B cell (primary cell): ENCODE measurements at regions not wholly inside any gene's neighbourhood (a gene's known extent, or its start where the extent isn't known, plus 50 kb on each side); places are given as distances from the start of the nearest gene placed in this dataset.

Source experiments
- ATAC-seq: fragments of 200-7000 bp; cut with Tn5 transposase; one replicate; pipeline ENCODE4 v1.10.0; 2021; ENCODE audit warnings: low read depth, mild to moderate bottlenecking, moderate number of reproducible peaks, moderate library complexity
- CTCF ChIA-PET: fragments of 350-600 bp; sonication (Branson Sonifier 250); formaldehyde crosslinking; loops from one replicate; lab custom pipeline; 2021; ENCODE audit warnings: antibody characterized with exemption, inconsistent platforms; lab: Charles Lee
- POLR2A ChIA-PET: fragments of 350-600 bp; sonication (Branson Sonifier 250); formaldehyde crosslinking; loops from one replicate; lab custom pipeline; 2021; ENCODE audit warnings: antibody characterized with exemption; lab: Charles Lee
- DNase-seq: peaks from one replicate; pipeline ENCODE4 v3.0.0; 2013
- H2AFZ ChIP-seq: 2 replicates; pipeline ENCODE4 v1.6.1; 2012; ENCODE audit warnings: mild to moderate bottlenecking, low read depth, low read length; ENCODE audit not compliant: insufficient read depth, poor library complexity, severe bottlenecking
- H3K27ac ChIP-seq, 2 donors: 1 replicate in 1 of 2; 2 replicates in 1 of 2; pipeline ENCODE4 v1.5.1; 2012 to 2013; ENCODE audit warnings: low read length in 2 of 2, mild to moderate bottlenecking in 2 of 2, moderate library complexity in 1 of 2
- H3K27me3 ChIP-seq, 4 experiments: fragments of 200-600 bp in 1 of 4; sonication (generic) in 1 of 4; replicated peaks in 1 of 4; 1 replicate in 2 of 4; 2 replicates in 2 of 4; pipeline versions ENCODE4 v1.6.1 to v1.7.0; 2013 to 2016; ENCODE audit warnings: low read length in 3 of 4, mild to moderate bottlenecking in 2 of 4, mixed read lengths in 1 of 4, moderate library complexity in 1 of 4; ENCODE audit not compliant: insufficient read depth in 4 of 4, control insufficient read depth in 3 of 4; ENCODE audit errors: control extremely low read depth in 1 of 4
- H3K36me3 ChIP-seq, 2 experiments: replicated peaks in 1 of 2; 1 replicate in 1 of 2; 2 replicates in 1 of 2; pipeline versions ENCODE4 v1.6.1 to v1.7.1; 2013; ENCODE audit warnings: low read length in 1 of 2; ENCODE audit not compliant: insufficient read depth in 2 of 2, control insufficient read depth in 1 of 2; ENCODE audit errors: control extremely low read depth in 1 of 2, extremely low read depth in 1 of 2
- H3K4me1 ChIP-seq, 2 donors: fragments of 200-600 bp in 1 of 2; sonication (generic) in 1 of 2; 1 replicate in 1 of 2; 2 replicates in 1 of 2; pipeline versions ENCODE4 v1.5.1 to v1.6.1; 2013 to 2017; ENCODE audit warnings: low read length in 2 of 2; ENCODE audit not compliant: control insufficient read depth in 2 of 2, insufficient read depth in 2 of 2
- H3K4me2 ChIP-seq: replicated peaks from 2 replicates; pipeline ENCODE3; 2012; ENCODE audit warnings: mild to moderate bottlenecking, low read depth, low read length; ENCODE audit not compliant: poor library complexity, severe bottlenecking
- H3K4me3 ChIP-seq, 5 experiments: fragments of 200-600 bp in 1 of 5; sonication (generic) in 1 of 5; 1 replicate in 3 of 5; 2 replicates in 2 of 5; pipeline versions ENCODE4 v1.5.1 to v1.7.0; 2011 to 2016; ENCODE audit warnings: low read length in 4 of 5, mild to moderate bottlenecking in 4 of 5, low read depth in 2 of 5, control low read depth in 1 of 5, moderate library complexity in 1 of 5; ENCODE audit not compliant: insufficient read depth in 1 of 5; ENCODE audit errors: control extremely low read depth in 1 of 5, extremely low read depth in 1 of 5
- H3K79me2 ChIP-seq: fragments of 200-600 bp; sonication (generic); one replicate; pipeline ENCODE4 v1.6.0; 2016; ENCODE audit warnings: low read length; ENCODE audit not compliant: control insufficient read depth, insufficient read depth
- H3K9ac ChIP-seq: fragments of 200-600 bp; sonication (generic); 2 replicates; pipeline ENCODE4 v1.6.1; 2017; ENCODE audit warnings: mild to moderate bottlenecking, low read length, moderate library complexity
- H3K9me3 ChIP-seq, 3 donors: one replicate each; pipeline versions ENCODE4 v1.6.1 to v1.7.1; 2013; ENCODE audit warnings: low read length in 2 of 3; ENCODE audit not compliant: control insufficient read depth in 2 of 3, insufficient read depth in 1 of 3; ENCODE audit errors: control extremely low read depth in 1 of 3
- H4K20me1 ChIP-seq: 2 replicates; pipeline ENCODE4 v1.6.0; 2012; ENCODE audit warnings: mild to moderate bottlenecking, low read length; ENCODE audit not compliant: insufficient read depth, control insufficient read depth, poor library complexity, severe bottlenecking
- H3K27ac Mint-ChIP-seq: one replicate; pipeline ENCODE4 v1.8.0; 2021; ENCODE audit warnings: mixed read lengths
- H3K27me3 Mint-ChIP-seq: one replicate; pipeline ENCODE4 v1.8.0; 2021; ENCODE audit warnings: mixed read lengths
- H3K4me1 Mint-ChIP-seq: one replicate; pipeline ENCODE4 v1.8.0; 2021; ENCODE audit warnings: mixed read lengths
- H3K4me3 Mint-ChIP-seq: one replicate; pipeline ENCODE4 v1.8.0; 2021; ENCODE audit warnings: mixed read lengths
- H3K9me3 Mint-ChIP-seq: one replicate; pipeline ENCODE4 v1.8.0; 2022; ENCODE audit warnings: mixed read lengths; ENCODE audit not compliant: insufficient read depth
- CTCF ChIP-seq: fragments of 200-600 bp; IDR thresholded peaks from one replicate; pipeline ENCODE4 v1.8.0; 2022; ENCODE audit warnings: antibody characterized with exemption, mild to moderate bottlenecking
- EZH2 ChIP-seq: IDR thresholded peaks from 2 replicates; pipeline ENCODE4 v1.6.1; 2012; ENCODE audit warnings: borderline replicate concordance, low read depth, mild to moderate bottlenecking, moderate library complexity, low read length; ENCODE audit not compliant: insufficient read depth, poor library complexity, severe bottlenecking
- WGBS: methylation state at CpG from one replicate; pipeline ENCODE4 v1.1.5; 2013; ENCODE audit warnings: missing lambda C conversion rate; ENCODE audit not compliant: insufficient coverage; 5-methylcytosine and 5-hydroxymethylcytosine counted together
- intact Hi-C: fragments of 100-400 bp; cut with micrococcal nuclease; formaldehyde crosslinking; loops from one replicate; pipeline ENCODE4 v1.10.0; 2022

DNA sequence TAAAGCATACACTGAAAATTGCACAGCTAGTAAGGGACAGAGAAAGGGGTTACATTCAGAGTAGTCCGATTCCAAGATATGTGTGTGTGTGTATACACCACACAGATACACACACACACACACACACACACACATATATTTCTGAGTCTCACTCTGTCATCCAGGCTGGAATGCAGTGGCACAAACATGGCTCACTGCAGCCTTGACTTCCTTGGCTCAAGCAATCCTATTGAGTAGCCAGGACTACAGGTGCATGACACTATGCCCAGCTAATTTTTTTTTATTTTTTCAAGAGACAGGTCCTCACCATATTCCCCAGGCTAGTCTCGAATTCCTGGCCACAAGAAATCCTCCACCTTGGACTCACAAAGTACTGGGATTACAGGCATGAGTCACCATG lies 68.1 kb upstream of the ITPRID2 start:
- no peak overlapping the region for H3K27ac ChIP-seq
- no peaks in the 10 kb centered on the region for H3K9me3 ChIP-seq
- ChIA-PET CTCF (no interaction called here), POLR2A (no interaction called here)
- intact Hi-C loops = no loop called here
- H4K20me1 ChIP-seq = no peaks in the 10 kb centered on the region
- H3K4me3 ChIP-seq = no peak overlapping the region
- no peaks in the 10 kb centered on the region for H3K4me1 Mint-ChIP-seq
- H3K27me3 Mint-ChIP-seq = peaks cover 24% of the 10 kb centered on the region
- H3K79me2 ChIP-seq = no peaks in the 10 kb centered on the region
- DNase-seq (no peak), ATAC-seq (no peak)
- H3K4me2 ChIP-seq = no peak overlapping the region
- H3K36me3 ChIP-seq = no peaks in the 10 kb centered on the region
- no peaks in the 10 kb centered on the region for H3K27me3 ChIP-seq
- H3K9ac ChIP-seq = no peak overlapping the region
- H3K4me1 ChIP-seq = no peaks in the 10 kb centered on the region
- H3K9me3 Mint-ChIP-seq = no peaks in the 10 kb centered on the region
- TF ChIP-seq CTCF (no peak), EZH2 (no peak)
- WGBS = no CpG with 5 or more reads among the region's 2 CpGs
- no peak overlapping the region for H3K4me3 Mint-ChIP-seq
- H2AFZ ChIP-seq = no peak overlapping the region
- H3K27ac Mint-ChIP-seq = no peak overlapping the region

DNA sequence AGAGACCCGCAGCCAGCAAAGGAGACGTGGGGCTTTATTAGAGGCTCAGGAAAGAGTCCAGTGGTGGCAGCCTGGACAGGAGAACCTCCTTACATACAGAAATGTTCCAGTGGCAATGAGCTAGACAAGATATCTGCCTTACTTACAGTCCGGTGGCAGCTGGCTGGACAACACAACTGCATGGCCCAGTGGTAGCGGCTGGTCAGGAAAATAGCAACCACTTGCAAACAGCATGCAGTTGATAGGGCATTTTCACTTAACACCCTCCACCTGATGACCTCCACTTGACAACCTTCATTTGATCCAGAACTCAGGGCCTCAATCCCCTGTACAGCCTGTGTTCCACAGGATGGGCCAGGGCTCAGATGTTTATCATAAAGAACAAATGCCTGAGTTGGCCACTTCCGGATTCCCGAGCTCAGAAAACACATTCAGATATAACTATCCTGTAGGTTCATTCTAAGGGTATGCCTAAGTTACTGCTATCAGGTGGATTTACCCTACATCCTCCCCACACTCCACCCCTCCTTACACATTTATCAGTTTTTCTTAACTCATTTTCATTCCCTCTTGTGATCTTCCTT lies 63.3 kb upstream of the ITPRID2 start:
- 98% methylated on average over 6 of the region's 6 CpGs for WGBS
- Histone ChIP-seq H3K36me3 (no peaks in the 10 kb centered on the region), H3K4me3 (no peak overlapping the region), H3K4me2 (no peak overlapping the region), H3K9ac (no peak overlapping the region), H2AFZ (no peak overlapping the region), H3K27me3 (no peaks in the 10 kb centered on the region), H3K79me2 (no peaks in the 10 kb centered on the region), H3K9me3 (no peaks in the 10 kb centered on the region), H4K20me1 (no peaks in the 10 kb centered on the region), H3K4me1 (no peaks in the 10 kb centered on the region), H3K27ac (no peak overlapping the region)
- TF ChIP-seq EZH2 (no peak), CTCF (no peak)
- H3K4me3 Mint-ChIP-seq = no peak overlapping the region
- CTCF ChIA-PET = no interaction called here
- H3K27ac Mint-ChIP-seq = no peak overlapping the region
- POLR2A ChIA-PET = no interaction called here
- ATAC-seq (no peak), DNase-seq (no peak)
- peaks cover 21% of the 10 kb centered on the region for H3K27me3 Mint-ChIP-seq
- H3K4me1 Mint-ChIP-seq = no peaks in the 10 kb centered on the region
- intact Hi-C loops = no loop called here
- H3K9me3 Mint-ChIP-seq = no peaks in the 10 kb centered on the region
